AG04449 (cell line): ENCODE measurements at regions not wholly inside any gene's neighbourhood (a gene's known extent, or its start where the extent isn't known, plus 50 kb on each side); places are given as distances from the start of the nearest gene placed in this dataset.

Source experiments
- CTCF ChIA-PET: fragments of 350-600 bp; formaldehyde crosslinking; extraction: SDS; loops from one replicate; lab custom pipeline; 2021; ENCODE audit warnings: antibody characterized with exemption; lab: Yijun Ruan, JAX
- POLR2A ChIA-PET: fragments of 400-600, 350-600 bp; formaldehyde crosslinking; extraction: SDS; loops from one replicate; lab custom pipeline; 2020; ENCODE audit warnings: antibody characterized with exemption, inconsistent platforms; lab: Yijun Ruan, JAX
- DNase-seq: peaks from one replicate; pipeline ENCODE4 v3.0.0-alpha.2; 2010; ENCODE audit warnings: low read depth, low spot score
- H3K4me3 ChIP-seq: 2 replicates; pipeline ENCODE4 v1.5.1; 2011; ENCODE audit warnings: low read depth, mild to moderate bottlenecking, control low read depth, low read length
- CTCF ChIP-seq: IDR thresholded peaks from one replicate; pipeline ENCODE4 v1.5.1; 2011; ENCODE audit warnings: mild to moderate bottlenecking, moderate library complexity, low read length, control low read depth, inconsistent platforms; ENCODE audit not compliant: insufficient read depth; ENCODE audit errors: missing control alignments

- DNase-seq: no peak
- CTCF ChIA-PET: interaction anchor here (1.2 to 2.3 kb wide), 2 partner anchors 9 to 13 kb away, joined by 5 to 6 read pairs; no protein-coding TSS in a partner anchor
- H3K4me3 ChIP-seq: no peak overlapping the region
- no peak for TF ChIP-seq CTCF
- POLR2A ChIA-PET: no interaction called here
These were observed 69.1 kb upstream of the RBMS1 start for GRCh38 chr2:160562730-160563129.

GRCh38 chr2:160564591-160564990 is 71.0 kb upstream of the RBMS1 start:
- TF ChIP-seq CTCF: no peak
- no peak overlapping the region for H3K4me3 ChIP-seq
- CTCF ChIA-PET: interaction anchor here (1.1 kb wide), 1 partner anchor 28 kb away, joined by 3 read pairs; no protein-coding TSS in a partner anchor
- DNase-seq: no peak
- POLR2A ChIA-PET: no interaction called here

- ChIA-PET CTCF (interaction anchor here (1.1 kb wide), 1 partner anchor 29 kb away, joined by 3 read pairs; no protein-coding TSS in a partner anchor), POLR2A (no interaction called here)
- TF ChIP-seq CTCF: no peak
These were observed 71.7 kb upstream of the RBMS1 start for GRCh38 chr2:160565099-160565845.

GRCh38 chr2:160566717-160567116 is 73.1 kb upstream of the RBMS1 start:
- no peak for TF ChIP-seq CTCF
- DNase-seq: no peak
- no peak overlapping the region for H3K4me3 ChIP-seq
- POLR2A ChIA-PET: no interaction called here
- CTCF ChIA-PET: no interaction called here

More at GRCh38 chr2:160565099-160565845, 71.7 kb upstream of the RBMS1 start:
- no peak overlapping the region for H3K4me3 ChIP-seq
- DNase-seq: no peak

- no peak overlapping the region for H3K4me3 ChIP-seq
- TF ChIP-seq CTCF: no peak
- CTCF ChIA-PET: no interaction called here
- POLR2A ChIA-PET: no interaction called here
- no peak for DNase-seq
These were observed 75.2 kb upstream of the RBMS1 start for GRCh38 chr2:160568856-160569255.

- H3K4me3 ChIP-seq: no peak overlapping the region
- ChIA-PET CTCF (no interaction called here), POLR2A (no interaction called here)
- TF ChIP-seq CTCF: no peak
- no peak for DNase-seq
These were observed 76.8 kb upstream of the RBMS1 start for GRCh38 chr2:160570376-160570775.
